GM12892 (cell line): ENCODE measurements at regions not wholly inside any gene's neighbourhood (a gene's known extent, or its start where the extent isn't known, plus 50 kb on each side); places are given as distances from the start of the nearest gene placed in this dataset.

Experiments used
- POLR2A ChIP-seq: IDR thresholded peaks from 2 replicates; pipeline ENCODE4 v1.6.1; 2011; ENCODE audit warnings: low read depth, low read length, control low read depth
- POLR2AphosphoS5 ChIP-seq: IDR thresholded peaks from 2 replicates; pipeline ENCODE4 v1.6.1; 2011; ENCODE audit warnings: low read depth, low read length, control low read depth

DNA sequence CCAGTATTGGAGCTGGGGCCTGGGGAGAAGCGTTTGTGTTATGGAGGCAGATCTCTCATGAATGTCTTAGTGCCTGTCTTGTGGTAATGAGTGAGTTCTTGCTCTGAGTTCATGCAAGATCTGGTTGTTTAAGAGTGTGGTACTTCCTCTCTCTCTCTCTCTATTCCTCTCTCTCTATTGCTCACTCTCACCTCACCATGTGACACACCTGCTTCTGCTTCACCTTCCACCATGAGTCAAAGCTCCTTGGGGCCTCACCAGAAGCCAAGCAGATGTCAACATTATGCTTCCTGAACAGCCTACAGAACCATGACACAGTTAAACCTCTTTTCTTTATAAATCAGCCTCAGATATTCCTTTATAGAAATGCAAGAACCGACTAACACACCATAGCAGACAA, 242.7 kb upstream of the ADRA1B start:
- TF ChIP-seq POLR2A (no peak), POLR2AphosphoS5 (no peak)
